ENCODE measurements at regions not wholly inside any gene's neighbourhood (a gene's known extent, or its start where the extent isn't known, plus 50 kb on each side); places are given as distances from the start of the nearest gene placed in this dataset.

- TF ChIP-seq EP300 (IDR thresholded peaks at IDR 0.05; ENCODE audit: borderline replicate concordance in 1 of 2, control insufficient read depth in 1 of 2, low read depth in 2 of 2, low read length in 2 of 2), result no peak
- no peak for TF ChIP-seq LARP7 (IDR thresholded peaks at IDR 0.05)
- no peak for TF ChIP-seq SUZ12 (IDR thresholded peaks at IDR 0.05; ENCODE audit: unreplicated experiment)
- no peak for TF ChIP-seq MYC (IDR thresholded peaks at IDR 0.05; ENCODE audit: insufficient read depth, insufficient read length, insufficient replicate concordance, low read length, severe bottlenecking)
- no peak for TF ChIP-seq CBX3 (IDR thresholded peaks at IDR 0.05; ENCODE audit: borderline replicate concordance, low read depth)
- no peak for TF ChIP-seq YY1 (IDR thresholded peaks at IDR 0.05; ENCODE audit: low read depth, low read length)
- no peak for TF ChIP-seq NFYB (IDR thresholded peaks at IDR 0.05; ENCODE audit: insufficient read depth, low read depth, low read length)
- TF ChIP-seq ZBTB33 (IDR thresholded peaks at IDR 0.05), result no peak
Observed at GRCh38 chr3:105315815-105316214, 50.9 kb upstream of the ALCAM start.
